ENCODE measurements at regions not wholly inside any gene's neighbourhood (a gene's known extent, or its start where the extent isn't known, plus 50 kb on each side); places are given as distances from the start of the nearest gene placed in this dataset.
"Not testable (repeated sequence)": the region's sequence is repeated elsewhere in the genome, so short reads cannot be mapped to it uniquely, and the experiment has no call there.

DNA sequence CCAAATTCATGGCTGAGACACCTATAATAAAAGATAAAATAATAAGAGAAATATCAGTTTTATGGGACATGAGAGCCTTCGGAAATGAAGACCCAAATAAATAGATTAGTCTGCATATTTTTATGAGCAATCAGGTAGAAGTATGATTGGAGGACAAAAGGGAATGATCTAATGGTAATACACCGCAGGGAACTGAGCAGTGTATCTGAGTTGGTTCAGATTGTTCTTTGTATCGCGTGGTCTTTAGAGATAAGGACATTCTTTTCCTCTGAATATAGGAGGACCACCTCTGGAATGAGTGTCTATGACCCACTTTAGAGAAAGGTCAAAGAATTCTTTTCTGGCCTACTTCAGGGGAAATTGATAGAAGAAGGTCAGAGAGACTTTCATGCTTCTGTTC, 801.8 kb upstream of the CHD1 start:
- not testable (repeated sequence) for H3K36me3 ChIP-seq (ENCODE audit: control insufficient read depth in 3 of 3, insufficient read depth in 3 of 3, low read length in 3 of 3); H3K4me3 ChIP-seq (ENCODE audit: low read length in 3 of 3); H3K9ac ChIP-seq (ENCODE audit: low read depth in 1 of 3, low read length in 3 of 3); H3K4me1 ChIP-seq (ENCODE audit: control insufficient read depth in 3 of 3, insufficient read depth in 3 of 3, low read length in 3 of 3); H3K27ac ChIP-seq (ENCODE audit: low read depth, low read length); H3K27me3 ChIP-seq (ENCODE audit: control insufficient read depth in 3 of 3, insufficient read depth in 3 of 3, low read length in 3 of 3); H3K9me3 ChIP-seq (ENCODE audit: control insufficient read depth in 3 of 3, low read length in 3 of 3)

DNA sequence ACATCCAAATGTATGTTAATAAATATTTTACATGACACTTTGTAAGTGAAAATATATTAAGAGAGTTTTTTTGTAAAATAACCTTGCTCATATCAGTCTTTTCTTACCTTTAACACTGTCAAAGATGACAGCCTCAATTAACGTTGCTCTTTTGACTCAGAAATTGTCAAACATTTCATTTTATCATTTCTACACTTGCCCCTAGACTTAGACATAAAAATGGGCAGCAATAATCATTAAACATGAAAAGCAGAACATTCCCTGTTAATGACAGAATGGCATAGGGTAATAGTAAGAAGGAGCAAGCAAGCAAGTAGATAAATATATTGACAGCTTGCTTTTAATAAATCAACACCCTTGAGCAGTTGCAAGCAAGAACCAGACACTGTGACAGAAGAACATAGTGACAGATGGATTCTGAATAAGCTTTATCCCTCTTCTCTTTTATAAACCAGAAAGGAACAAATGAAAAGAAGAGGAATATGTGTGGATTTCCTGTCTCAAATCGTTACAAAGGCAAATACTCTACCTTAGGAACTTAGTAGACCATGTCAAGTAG, 796.0 kb upstream of the CHD1 start:
- Histone ChIP-seq H3K27me3 (ENCODE audit: control insufficient read depth in 3 of 3, insufficient read depth in 3 of 3, low read length in 3 of 3) (no peaks in the 10 kb centered on the region), H3K36me3 (ENCODE audit: control insufficient read depth in 3 of 3, insufficient read depth in 3 of 3, low read length in 3 of 3) (no peaks in the 10 kb centered on the region), H3K4me1 (ENCODE audit: control insufficient read depth in 3 of 3, insufficient read depth in 3 of 3, low read length in 3 of 3) (no peaks in the 10 kb centered on the region), H3K4me3 (ENCODE audit: low read length in 3 of 3) (no peak overlapping the region), H3K9me3 (ENCODE audit: control insufficient read depth in 3 of 3, low read length in 3 of 3) (no peaks in the 10 kb centered on the region), H3K27ac (ENCODE audit: low read depth, low read length) (no peak overlapping the region), H3K9ac (ENCODE audit: low read depth in 1 of 3, low read length in 3 of 3) (no peak overlapping the region)

DNA sequence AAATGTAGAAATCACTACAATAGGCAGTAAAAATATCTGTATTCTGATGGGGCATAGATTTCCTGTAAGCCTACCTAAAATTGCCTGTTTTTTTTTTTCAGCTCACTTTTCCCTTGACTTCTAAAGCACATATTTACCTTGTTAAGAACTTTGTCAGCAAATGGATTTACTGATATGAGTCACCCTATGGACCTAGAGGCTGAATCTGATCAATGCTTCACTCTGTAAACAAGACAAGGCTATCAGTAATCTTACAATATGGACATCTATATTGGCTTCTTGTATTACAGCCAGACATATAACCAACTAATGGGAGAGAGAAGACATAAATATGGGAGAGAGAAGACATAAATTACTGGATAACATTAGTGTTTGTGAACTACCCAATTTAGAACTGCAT, 792.7 kb upstream of the CHD1 start:
- Histone ChIP-seq H3K4me1 (ENCODE audit: control insufficient read depth in 3 of 3, insufficient read depth in 3 of 3, low read length in 3 of 3) (no peaks in the 10 kb centered on the region), H3K9ac (ENCODE audit: low read depth in 1 of 3, low read length in 3 of 3) (no peak overlapping the region), H3K27me3 (ENCODE audit: control insufficient read depth in 3 of 3, insufficient read depth in 3 of 3, low read length in 3 of 3) (no peaks in the 10 kb centered on the region), H3K9me3 (ENCODE audit: control insufficient read depth in 3 of 3, low read length in 3 of 3) (no peaks in the 10 kb centered on the region), H3K27ac (ENCODE audit: low read depth, low read length) (no peak overlapping the region), H3K36me3 (ENCODE audit: control insufficient read depth in 3 of 3, insufficient read depth in 3 of 3, low read length in 3 of 3) (no peaks in the 10 kb centered on the region), H3K4me3 (ENCODE audit: low read length in 3 of 3) (no peak overlapping the region)

DNA sequence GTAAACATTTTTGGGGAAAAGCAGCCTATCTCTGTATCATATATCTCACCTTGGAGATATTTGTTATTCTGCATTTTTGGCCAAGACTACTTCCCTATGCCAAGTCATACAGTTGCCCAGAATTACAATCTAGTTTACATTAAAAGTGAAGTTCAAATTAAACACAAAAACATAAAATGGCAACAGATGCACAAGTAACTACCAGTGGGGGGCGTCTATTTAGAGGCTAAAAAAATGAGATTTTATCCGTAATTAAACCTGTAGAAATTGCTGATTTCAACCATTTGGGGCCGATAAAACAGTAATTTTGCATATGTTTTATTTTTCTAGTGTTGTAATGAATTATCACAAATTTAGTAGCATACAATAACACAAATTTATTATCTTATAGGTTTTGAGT, 787.1 kb upstream of the CHD1 start:
- H3K27ac ChIP-seq (ENCODE audit: low read depth, low read length): no peak overlapping the region
- H3K9me3 ChIP-seq (ENCODE audit: control insufficient read depth in 3 of 3, low read length in 3 of 3): no peaks in the 10 kb centered on the region
- H3K4me1 ChIP-seq (ENCODE audit: control insufficient read depth in 3 of 3, insufficient read depth in 3 of 3, low read length in 3 of 3): no peaks in the 10 kb centered on the region
- H3K9ac ChIP-seq (ENCODE audit: low read depth in 1 of 3, low read length in 3 of 3): no peak overlapping the region
- no peaks in the 10 kb centered on the region for H3K27me3 ChIP-seq (ENCODE audit: control insufficient read depth in 3 of 3, insufficient read depth in 3 of 3, low read length in 3 of 3)
- no peak overlapping the region for H3K4me3 ChIP-seq (ENCODE audit: low read length in 3 of 3)
- H3K36me3 ChIP-seq (ENCODE audit: control insufficient read depth in 3 of 3, insufficient read depth in 3 of 3, low read length in 3 of 3): no peaks in the 10 kb centered on the region

DNA sequence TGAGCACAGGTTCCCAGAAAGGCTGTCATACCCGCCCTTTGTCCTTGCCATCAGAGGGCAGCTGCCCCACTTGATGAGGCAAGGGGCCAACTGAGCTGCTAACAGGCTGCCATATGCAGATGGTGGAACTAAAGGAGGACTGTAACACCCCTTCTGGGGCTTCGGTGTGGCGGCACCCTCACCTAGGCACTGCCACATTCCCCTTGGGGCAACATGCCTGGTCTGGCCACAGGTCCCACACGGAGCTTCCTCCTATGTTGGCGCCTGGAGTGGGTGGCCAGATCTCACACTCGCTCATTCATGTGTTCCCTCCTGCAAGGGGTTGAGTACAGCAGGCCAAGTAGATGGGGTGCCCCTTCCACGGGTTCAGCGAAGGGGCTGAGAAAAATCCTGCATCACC, 777.4 kb upstream of the CHD1 start:
- Histone ChIP-seq H3K4me1 (ENCODE audit: control insufficient read depth in 3 of 3, insufficient read depth in 3 of 3, low read length in 3 of 3) (no peaks in the 10 kb centered on the region), H3K9ac (ENCODE audit: low read depth in 1 of 3, low read length in 3 of 3) (no peak overlapping the region), H3K27ac (ENCODE audit: low read depth, low read length) (no peak overlapping the region), H3K27me3 (ENCODE audit: control insufficient read depth in 3 of 3, insufficient read depth in 3 of 3, low read length in 3 of 3) (no peaks in the 10 kb centered on the region), H3K36me3 (ENCODE audit: control insufficient read depth in 3 of 3, insufficient read depth in 3 of 3, low read length in 3 of 3) (no peaks in the 10 kb centered on the region), H3K4me3 (ENCODE audit: low read length in 3 of 3) (no peak overlapping the region), H3K9me3 (ENCODE audit: control insufficient read depth in 3 of 3, low read length in 3 of 3) (no peaks in the 10 kb centered on the region)

DNA sequence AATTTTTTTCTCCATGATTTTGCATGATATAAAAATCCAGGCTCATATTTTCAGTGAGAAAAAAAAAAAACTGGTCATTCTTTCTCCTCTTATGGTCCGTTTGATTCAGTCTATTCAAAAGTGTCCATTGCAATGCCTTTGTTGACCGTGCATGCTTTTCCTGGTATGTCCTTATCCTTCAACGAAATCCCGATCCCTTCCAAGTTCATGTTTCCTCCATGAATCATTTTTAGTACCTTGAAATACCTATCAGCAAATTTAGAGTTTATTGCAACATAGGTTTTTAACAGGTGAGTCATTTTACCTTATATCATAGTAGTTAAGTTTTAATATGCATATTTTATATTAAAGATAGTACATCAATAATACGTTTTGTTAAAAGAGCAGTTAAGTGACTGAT, 773.8 kb upstream of the CHD1 start:
- Histone ChIP-seq H3K9ac (ENCODE audit: low read depth in 1 of 3, low read length in 3 of 3) (no peak overlapping the region), H3K27me3 (ENCODE audit: control insufficient read depth in 3 of 3, insufficient read depth in 3 of 3, low read length in 3 of 3) (no peaks in the 10 kb centered on the region), H3K9me3 (ENCODE audit: control insufficient read depth in 3 of 3, low read length in 3 of 3) (no peaks in the 10 kb centered on the region), H3K4me3 (ENCODE audit: low read length in 3 of 3) (no peak overlapping the region), H3K4me1 (ENCODE audit: control insufficient read depth in 3 of 3, insufficient read depth in 3 of 3, low read length in 3 of 3) (no peaks in the 10 kb centered on the region), H3K27ac (ENCODE audit: low read depth, low read length) (no peak overlapping the region), H3K36me3 (ENCODE audit: control insufficient read depth in 3 of 3, insufficient read depth in 3 of 3, low read length in 3 of 3) (no peaks in the 10 kb centered on the region)

DNA sequence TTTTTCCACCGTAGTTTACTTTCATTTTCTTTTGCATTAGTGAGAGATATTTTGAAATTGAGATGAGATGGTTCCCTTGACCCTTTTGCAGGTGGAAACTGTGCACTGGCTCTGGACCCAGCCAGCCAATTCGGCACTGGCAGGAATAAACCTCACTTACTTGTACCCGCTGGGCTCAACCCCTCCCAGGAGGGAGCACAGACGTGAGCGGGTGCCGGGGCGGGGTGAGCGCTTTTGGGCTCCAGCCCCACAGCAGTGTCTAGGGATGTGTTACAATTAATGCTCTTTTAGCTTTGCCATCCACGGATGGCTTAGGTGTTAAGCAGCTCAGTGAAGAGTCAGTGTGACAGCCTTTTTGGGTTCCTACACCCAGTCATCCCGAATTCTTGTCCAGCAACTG, 766.1 kb upstream of the CHD1 start:
- Histone ChIP-seq H3K9me3 (ENCODE audit: control insufficient read depth in 3 of 3, low read length in 3 of 3) (no peaks in the 10 kb centered on the region), H3K27ac (ENCODE audit: low read depth, low read length) (no peak overlapping the region), H3K4me3 (ENCODE audit: low read length in 3 of 3) (no peak overlapping the region), H3K27me3 (ENCODE audit: control insufficient read depth in 3 of 3, insufficient read depth in 3 of 3, low read length in 3 of 3) (no peaks in the 10 kb centered on the region), H3K9ac (ENCODE audit: low read depth in 1 of 3, low read length in 3 of 3) (no peak overlapping the region), H3K4me1 (ENCODE audit: control insufficient read depth in 3 of 3, insufficient read depth in 3 of 3, low read length in 3 of 3) (no peaks in the 10 kb centered on the region), H3K36me3 (ENCODE audit: control insufficient read depth in 3 of 3, insufficient read depth in 3 of 3, low read length in 3 of 3) (no peaks in the 10 kb centered on the region)

DNA sequence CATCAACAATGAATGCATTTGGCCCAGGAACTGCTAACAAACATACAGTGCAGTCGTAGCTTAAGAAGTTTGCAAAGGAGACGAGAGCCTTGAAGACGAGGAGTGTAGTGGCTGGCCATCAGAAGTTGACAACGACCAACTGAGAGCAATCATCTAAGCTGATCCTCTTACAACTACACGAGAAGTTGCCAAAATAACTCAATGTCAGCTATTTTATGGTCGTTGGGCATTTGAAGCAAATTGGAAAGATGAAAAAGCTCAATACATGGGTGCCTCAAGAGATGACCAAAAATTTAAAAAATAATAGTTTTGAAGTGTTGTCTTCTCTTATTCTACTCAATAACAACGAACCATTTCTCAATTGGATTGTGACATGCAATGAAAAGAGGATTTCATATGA, 757.7 kb upstream of the CHD1 start:
- H3K4me1 ChIP-seq (ENCODE audit: control insufficient read depth in 3 of 3, insufficient read depth in 3 of 3, low read length in 3 of 3): no peaks in the 10 kb centered on the region
- no peak overlapping the region for H3K27ac ChIP-seq (ENCODE audit: low read depth, low read length)
- no peak overlapping the region for H3K9ac ChIP-seq (ENCODE audit: low read depth in 1 of 3, low read length in 3 of 3)
- no peaks in the 10 kb centered on the region for H3K36me3 ChIP-seq (ENCODE audit: control insufficient read depth in 3 of 3, insufficient read depth in 3 of 3, low read length in 3 of 3)
- H3K4me3 ChIP-seq (ENCODE audit: low read length in 3 of 3): no peak overlapping the region
- no peaks in the 10 kb centered on the region for H3K9me3 ChIP-seq (ENCODE audit: control insufficient read depth in 3 of 3, low read length in 3 of 3)
- no peaks in the 10 kb centered on the region for H3K27me3 ChIP-seq (ENCODE audit: control insufficient read depth in 3 of 3, insufficient read depth in 3 of 3, low read length in 3 of 3)

DNA sequence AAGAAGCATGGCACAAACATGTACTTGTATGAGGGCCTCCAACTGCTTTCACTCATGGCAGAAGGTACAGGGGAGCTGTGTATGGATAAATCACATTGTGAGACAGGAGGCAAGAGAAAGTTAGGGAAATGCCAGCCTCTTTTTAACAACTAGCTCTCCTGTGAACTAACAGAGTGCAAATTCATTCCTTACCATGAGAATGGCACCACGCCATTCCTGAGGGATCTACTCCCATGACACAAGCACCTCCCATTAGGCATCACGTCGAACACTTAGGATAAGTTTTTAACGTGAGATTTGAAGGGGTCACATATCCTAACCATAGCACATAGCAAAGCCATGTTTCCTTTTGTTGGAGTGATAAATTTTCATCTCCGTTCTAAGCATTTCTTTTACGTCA, 747.2 kb upstream of the CHD1 start:
- no peaks in the 10 kb centered on the region for H3K4me1 ChIP-seq (ENCODE audit: control insufficient read depth in 3 of 3, insufficient read depth in 3 of 3, low read length in 3 of 3)
- H3K9me3 ChIP-seq (ENCODE audit: control insufficient read depth in 3 of 3, low read length in 3 of 3): no peaks in the 10 kb centered on the region
- no peak overlapping the region for H3K9ac ChIP-seq (ENCODE audit: low read depth in 1 of 3, low read length in 3 of 3)
- H3K4me3 ChIP-seq (ENCODE audit: low read length in 3 of 3): no peak overlapping the region
- no peak overlapping the region for H3K27ac ChIP-seq (ENCODE audit: low read depth, low read length)
- H3K27me3 ChIP-seq (ENCODE audit: control insufficient read depth in 3 of 3, insufficient read depth in 3 of 3, low read length in 3 of 3): no peaks in the 10 kb centered on the region
- no peaks in the 10 kb centered on the region for H3K36me3 ChIP-seq (ENCODE audit: control insufficient read depth in 3 of 3, insufficient read depth in 3 of 3, low read length in 3 of 3)

DNA sequence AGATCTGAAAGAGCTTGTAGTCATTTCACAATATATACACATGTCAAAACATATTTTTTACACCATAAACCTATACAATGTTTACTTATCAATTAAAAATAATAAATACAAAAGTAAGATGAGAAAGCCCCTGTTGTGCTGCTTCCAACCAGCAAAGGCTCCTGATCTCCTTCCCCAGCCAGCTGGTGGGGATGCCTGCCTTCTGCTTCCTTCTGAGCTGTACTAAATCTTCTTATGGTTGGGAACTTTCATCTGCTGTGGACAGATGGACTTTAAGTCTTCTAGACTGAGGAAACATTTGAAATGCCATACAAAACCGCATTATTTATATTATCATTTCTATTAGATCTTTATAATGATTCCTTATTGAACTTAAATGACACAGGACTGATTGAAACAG, 745.3 kb upstream of the CHD1 start:
- Histone ChIP-seq H3K27me3 (ENCODE audit: control insufficient read depth in 3 of 3, insufficient read depth in 3 of 3, low read length in 3 of 3) (no peaks in the 10 kb centered on the region), H3K27ac (ENCODE audit: low read depth, low read length) (no peak overlapping the region), H3K9me3 (ENCODE audit: control insufficient read depth in 3 of 3, low read length in 3 of 3) (no peaks in the 10 kb centered on the region), H3K4me1 (ENCODE audit: control insufficient read depth in 3 of 3, insufficient read depth in 3 of 3, low read length in 3 of 3) (no peaks in the 10 kb centered on the region), H3K9ac (ENCODE audit: low read depth in 1 of 3, low read length in 3 of 3) (no peak overlapping the region), H3K4me3 (ENCODE audit: low read length in 3 of 3) (no peak overlapping the region), H3K36me3 (ENCODE audit: control insufficient read depth in 3 of 3, insufficient read depth in 3 of 3, low read length in 3 of 3) (no peaks in the 10 kb centered on the region)

DNA sequence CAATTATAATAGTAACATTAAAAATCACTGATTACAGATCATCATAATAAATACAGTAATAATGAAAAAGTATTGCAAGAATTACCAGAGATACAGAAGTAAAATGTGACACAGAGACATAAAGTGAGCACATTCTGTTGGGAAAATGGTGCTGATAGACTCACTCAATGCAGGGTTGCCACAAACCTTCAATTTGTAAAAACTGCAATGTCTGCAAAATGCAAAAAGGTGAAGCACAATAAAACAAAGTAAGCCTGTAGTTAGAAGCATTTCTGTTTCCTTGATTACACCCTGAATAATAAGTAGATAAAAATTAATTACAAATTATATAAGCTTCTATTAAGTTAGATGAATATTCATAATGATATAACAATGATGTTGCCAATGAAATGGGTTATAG, 736.2 kb upstream of the CHD1 start:
- Histone ChIP-seq H3K4me1 (ENCODE audit: control insufficient read depth in 3 of 3, insufficient read depth in 3 of 3, low read length in 3 of 3) (no peaks in the 10 kb centered on the region), H3K27me3 (ENCODE audit: control insufficient read depth in 3 of 3, insufficient read depth in 3 of 3, low read length in 3 of 3) (no peaks in the 10 kb centered on the region), H3K36me3 (ENCODE audit: control insufficient read depth in 3 of 3, insufficient read depth in 3 of 3, low read length in 3 of 3) (no peaks in the 10 kb centered on the region), H3K9ac (ENCODE audit: low read depth in 1 of 3, low read length in 3 of 3) (no peak overlapping the region), H3K27ac (ENCODE audit: low read depth, low read length) (no peak overlapping the region), H3K4me3 (ENCODE audit: low read length in 3 of 3) (no peak overlapping the region), H3K9me3 (ENCODE audit: control insufficient read depth in 3 of 3, low read length in 3 of 3) (no peaks in the 10 kb centered on the region)
